Dendritic cell treated with granulocyte-macrophage colony-stimulating factor and Interleukin-4, amounts not matched to agents 40 ng/mL and 50 ng/mL, for 4 days (primary cell): ENCODE measurements at regions not wholly inside any gene's neighbourhood (a gene's known extent, or its start where the extent isn't known, plus 50 kb on each side); places are given as distances from the start of the nearest gene placed in this dataset.

ENCODE experiments used
- H3K27ac Mint-ChIP-seq: one replicate; pipeline ENCODE4 v1.8.0; 2022; ENCODE audit warnings: mild to moderate bottlenecking, mixed read lengths
- H3K27me3 Mint-ChIP-seq: one replicate; pipeline ENCODE4 v1.8.0; 2022; ENCODE audit warnings: mild to moderate bottlenecking, mixed read lengths
- H3K36me3 Mint-ChIP-seq: one replicate; pipeline ENCODE4 v1.8.0; 2022; ENCODE audit warnings: low read depth, mixed read lengths
- H3K4me1 Mint-ChIP-seq: one replicate; pipeline ENCODE4 v1.8.0; 2022; ENCODE audit warnings: low read depth, mixed read lengths
- H3K4me3 Mint-ChIP-seq: one replicate; pipeline ENCODE4 v1.8.0; 2022; ENCODE audit warnings: mild to moderate bottlenecking, moderate library complexity, mixed read lengths
- H3K9me3 Mint-ChIP-seq: one replicate; pipeline ENCODE4 v1.8.0; 2022; ENCODE audit warnings: mixed read lengths
- intact Hi-C: fragments of 100-400 bp; cut with micrococcal nuclease; formaldehyde crosslinking; loops from one replicate; pipeline ENCODE4 v1.15.0; 2022

DNA sequence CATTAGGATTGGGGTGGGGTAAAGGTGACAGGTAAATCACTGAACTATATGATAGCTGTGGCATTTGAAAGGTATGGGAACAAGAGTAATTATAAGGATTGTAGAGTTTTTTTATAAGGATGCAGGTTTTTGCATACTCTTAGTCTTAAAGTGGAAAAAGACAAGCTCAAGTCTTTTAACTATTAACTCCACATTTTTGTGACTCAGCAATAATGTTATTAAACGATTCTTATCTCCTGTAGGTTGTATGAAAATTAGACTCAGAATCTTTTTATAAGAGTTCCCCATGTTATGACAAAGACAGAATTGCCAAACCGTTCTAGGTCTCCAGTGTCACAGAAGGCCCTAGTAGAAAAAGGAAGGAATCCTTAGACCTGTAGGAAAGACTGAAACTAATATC, 49.9 kb upstream of the TTLL7 start:
- Mint-ChIP-seq H3K4me3 (no peak overlapping the region), H3K36me3 (no peaks in the 10 kb centered on the region), H3K9me3 (no peaks in the 10 kb centered on the region), H3K4me1 (no peaks in the 10 kb centered on the region), H3K27me3 (no peaks in the 10 kb centered on the region), H3K27ac (no peak overlapping the region)
- intact Hi-C loops = no loop called here
